ENCODE measurements at regions not wholly inside any gene's neighbourhood (a gene's known extent, or its start where the extent isn't known, plus 50 kb on each side); places are given as distances from the start of the nearest gene placed in this dataset.

DNA sequence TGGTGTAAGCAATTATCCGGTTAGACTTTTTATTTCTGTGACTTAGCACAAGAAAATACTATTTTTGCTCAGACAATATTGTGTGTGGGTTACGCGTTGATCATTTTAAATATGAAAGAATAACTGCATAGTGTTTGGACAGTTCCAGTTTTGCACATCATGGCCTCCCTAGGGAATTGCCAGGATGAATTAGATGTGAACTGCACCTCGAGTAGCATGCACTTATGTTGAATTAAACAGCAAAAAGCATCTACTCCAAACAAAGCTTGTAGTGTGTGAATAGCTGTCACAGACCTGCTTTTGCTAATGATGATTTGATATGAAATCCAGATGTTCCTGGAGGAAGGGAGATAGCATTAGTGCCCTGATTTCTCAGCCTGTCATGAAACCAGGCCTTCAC lies 184.8 kb upstream of the NLGN4Y start:
- Histone ChIP-seq H3K9me2 (ENCODE audit: insufficient read depth, low read length) (no peaks in the 10 kb centered on the region), H3K27me3 (ENCODE audit: insufficient read depth, low read depth, low read length) (no peaks in the 10 kb centered on the region), H3F3A (ENCODE audit: insufficient read depth, low read length, poor library complexity, severe bottlenecking) (no peaks in the 10 kb centered on the region), H3K36me3 (ENCODE audit: insufficient read depth, low read length) (no peaks in the 10 kb centered on the region), H4K20me1 (ENCODE audit: insufficient read depth) (no peaks in the 10 kb centered on the region), H3K79me2 (replicated peaks; ENCODE audit: insufficient read depth, low read length) (no peaks in the 10 kb centered on the region), H3K27ac (ENCODE audit: low read length) (no peak overlapping the region), H3K4me3 (ENCODE audit: low read length) (no peak overlapping the region), H2AFZ (ENCODE audit: low read depth, low read length) (no peak overlapping the region), H3K4me2 (ENCODE audit: low read length) (no peak overlapping the region), H3K9ac (ENCODE audit: low read length) (no peak overlapping the region), H3K9me3 (ENCODE audit: low read length) (no peaks in the 10 kb centered on the region)
- TF ChIP-seq RAD21 (conservative IDR thresholded peaks at IDR 0.05) (no peak), POLR2AphosphoS5 (IDR thresholded peaks at IDR 0.05) (no peak), SMC3 (conservative IDR thresholded peaks at IDR 0.05; ENCODE audit: poor library complexity) (no peak), TAF1 (IDR thresholded peaks at IDR 0.05; ENCODE audit: low read depth) (no peak), REST (IDR thresholded peaks at IDR 0.05; ENCODE audit: borderline replicate concordance) (no peak), EP300 (conservative IDR thresholded peaks at IDR 0.05; ENCODE audit: poor library complexity, severe bottlenecking) (no peak), EZH2 (IDR thresholded peaks at IDR 0.05; ENCODE audit: borderline replicate concordance, insufficient read depth, low read length, poor library complexity, severe bottlenecking) (no peak)
- TF ChIP-seq, protein P1, sequence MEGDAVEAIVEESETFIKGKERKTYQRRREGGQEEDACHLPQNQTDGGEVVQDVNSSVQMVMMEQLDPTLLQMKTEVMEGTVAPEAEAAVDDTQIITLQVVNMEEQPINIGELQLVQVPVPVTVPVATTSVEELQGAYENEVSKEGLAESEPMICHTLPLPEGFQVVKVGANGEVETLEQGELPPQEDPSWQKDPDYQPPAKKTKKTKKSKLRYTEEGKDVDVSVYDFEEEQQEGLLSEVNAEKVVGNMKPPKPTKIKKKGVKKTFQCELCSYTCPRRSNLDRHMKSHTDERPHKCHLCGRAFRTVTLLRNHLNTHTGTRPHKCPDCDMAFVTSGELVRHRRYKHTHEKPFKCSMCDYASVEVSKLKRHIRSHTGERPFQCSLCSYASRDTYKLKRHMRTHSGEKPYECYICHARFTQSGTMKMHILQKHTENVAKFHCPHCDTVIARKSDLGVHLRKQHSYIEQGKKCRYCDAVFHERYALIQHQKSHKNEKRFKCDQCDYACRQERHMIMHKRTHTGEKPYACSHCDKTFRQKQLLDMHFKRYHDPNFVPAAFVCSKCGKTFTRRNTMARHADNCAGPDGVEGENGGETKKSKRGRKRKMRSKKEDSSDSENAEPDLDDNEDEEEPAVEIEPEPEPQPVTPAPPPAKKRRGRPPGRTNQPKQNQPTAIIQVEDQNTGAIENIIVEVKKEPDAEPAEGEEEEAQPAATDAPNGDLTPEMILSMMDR (IDR thresholded peaks at IDR 0.05; ENCODE audit: poor library complexity, severe bottlenecking), result no peak

DNA sequence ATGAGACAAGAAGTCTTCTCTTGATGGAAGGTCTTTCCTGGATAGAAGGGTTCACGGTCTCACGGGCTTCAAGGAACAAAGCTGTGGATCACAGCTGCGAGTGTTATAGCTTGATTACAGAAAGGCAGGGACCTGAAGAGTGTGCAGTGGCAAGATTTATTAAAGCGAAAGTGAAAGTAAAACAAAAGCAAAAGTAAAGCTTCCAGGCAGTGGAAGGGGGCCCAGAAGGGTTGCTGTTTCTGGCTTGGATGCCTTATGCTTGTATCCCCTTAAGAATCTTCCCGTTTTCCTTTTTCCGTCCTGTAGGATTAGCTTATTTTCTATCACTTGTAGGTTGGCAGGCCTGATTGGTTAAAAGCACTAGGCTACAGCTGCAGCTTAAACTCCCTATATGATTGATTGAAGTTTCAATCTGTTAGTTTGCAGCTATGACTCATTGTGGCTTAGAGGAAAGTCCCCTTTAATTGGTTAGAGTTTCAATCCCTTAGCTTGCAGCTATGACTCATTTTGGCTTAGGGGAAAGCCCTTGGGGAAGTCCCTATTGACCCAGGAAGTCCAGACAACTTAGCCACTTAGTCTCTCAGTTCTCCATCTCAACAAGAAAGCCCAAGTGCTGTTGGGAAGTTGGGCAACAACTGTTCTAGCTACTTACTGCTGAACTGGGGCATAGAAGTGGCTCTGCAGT lies 183.7 kb upstream of the NLGN4Y start:
- H2AFZ ChIP-seq (ENCODE audit: low read depth, low read length), result no peak overlapping the region
- no peaks in the 10 kb centered on the region for H3K36me3 ChIP-seq (ENCODE audit: insufficient read depth, low read length)
- H3F3A ChIP-seq (ENCODE audit: insufficient read depth, low read length, poor library complexity, severe bottlenecking), result no peaks in the 10 kb centered on the region
- H3K9me2 ChIP-seq (ENCODE audit: insufficient read depth, low read length), result no peaks in the 10 kb centered on the region
- no peak overlapping the region for H3K27ac ChIP-seq (ENCODE audit: low read length)
- TF ChIP-seq SMC3 (conservative IDR thresholded peaks at IDR 0.05; ENCODE audit: poor library complexity) (no peak), EZH2 (IDR thresholded peaks at IDR 0.05; ENCODE audit: borderline replicate concordance, insufficient read depth, low read length, poor library complexity, severe bottlenecking) (no peak), MXI1 (conservative IDR thresholded peaks at IDR 0.05; ENCODE audit: poor library complexity, severe bottlenecking) (no peak), TAF1 (IDR thresholded peaks at IDR 0.05; ENCODE audit: low read depth) (no peak), REST (IDR thresholded peaks at IDR 0.05; ENCODE audit: borderline replicate concordance) (no peak), POLR2AphosphoS5 (IDR thresholded peaks at IDR 0.05) (no peak), EP300 (conservative IDR thresholded peaks at IDR 0.05; ENCODE audit: poor library complexity, severe bottlenecking) (no peak), RAD21 (conservative IDR thresholded peaks at IDR 0.05) (no peak)
- TF ChIP-seq, protein P1 (IDR thresholded peaks at IDR 0.05; ENCODE audit: poor library complexity, severe bottlenecking), result no peak
- H4K20me1 ChIP-seq (ENCODE audit: insufficient read depth), result no peaks in the 10 kb centered on the region
- no peak overlapping the region for H3K9ac ChIP-seq (ENCODE audit: low read length)
- H3K4me2 ChIP-seq (ENCODE audit: low read length), result no peak overlapping the region
- H3K4me3 ChIP-seq (ENCODE audit: low read length), result no peak overlapping the region
- no peaks in the 10 kb centered on the region for H3K79me2 ChIP-seq (replicated peaks; ENCODE audit: insufficient read depth, low read length)
- no peaks in the 10 kb centered on the region for H3K27me3 ChIP-seq (ENCODE audit: insufficient read depth, low read depth, low read length)
- no peaks in the 10 kb centered on the region for H3K9me3 ChIP-seq (ENCODE audit: low read length)

Data from neural cell (in vitro differentiated cells).